ENCODE measurements at regions not wholly inside any gene's neighbourhood (a gene's known extent, or its start where the extent isn't known, plus 50 kb on each side); places are given as distances from the start of the nearest gene placed in this dataset.

DNA sequence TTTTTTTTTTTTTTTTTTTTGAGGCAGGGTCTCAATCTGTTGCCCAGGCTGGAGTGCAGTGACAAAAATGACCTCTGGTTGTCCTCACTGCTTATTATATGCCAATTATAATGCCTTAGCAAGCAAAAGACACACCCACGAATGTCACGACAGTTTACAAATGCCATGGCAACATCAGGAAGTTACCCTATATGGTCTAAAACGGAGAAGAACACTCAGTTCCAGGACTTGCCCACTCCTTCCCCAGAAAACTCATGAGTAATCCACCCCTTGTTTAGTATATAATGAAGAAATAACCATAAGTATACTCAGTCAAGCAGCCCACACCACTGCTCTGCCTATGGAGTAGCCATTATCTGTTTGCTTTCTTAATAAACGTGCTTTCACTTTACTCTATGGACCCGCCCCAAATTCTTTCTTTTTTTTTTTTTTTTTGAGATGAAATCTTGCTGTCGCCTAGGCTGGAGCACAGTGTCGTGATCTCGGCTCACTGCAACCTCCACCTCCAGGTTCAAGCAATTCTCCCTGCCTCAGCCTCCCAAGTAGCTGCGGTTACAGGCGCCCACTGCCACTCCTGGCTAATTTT, 106.2 kb downstream of the SMIM20 start:
- DNase-seq (ENCODE audit: extremely low read depth in 1 of 2, low read depth in 1 of 2): no peak

GRCh38 chr4:26020881-26021280, 106.9 kb downstream of the SMIM20 start:
- no peak for DNase-seq (ENCODE audit: extremely low read depth in 1 of 2, low read depth in 1 of 2)

DNA sequence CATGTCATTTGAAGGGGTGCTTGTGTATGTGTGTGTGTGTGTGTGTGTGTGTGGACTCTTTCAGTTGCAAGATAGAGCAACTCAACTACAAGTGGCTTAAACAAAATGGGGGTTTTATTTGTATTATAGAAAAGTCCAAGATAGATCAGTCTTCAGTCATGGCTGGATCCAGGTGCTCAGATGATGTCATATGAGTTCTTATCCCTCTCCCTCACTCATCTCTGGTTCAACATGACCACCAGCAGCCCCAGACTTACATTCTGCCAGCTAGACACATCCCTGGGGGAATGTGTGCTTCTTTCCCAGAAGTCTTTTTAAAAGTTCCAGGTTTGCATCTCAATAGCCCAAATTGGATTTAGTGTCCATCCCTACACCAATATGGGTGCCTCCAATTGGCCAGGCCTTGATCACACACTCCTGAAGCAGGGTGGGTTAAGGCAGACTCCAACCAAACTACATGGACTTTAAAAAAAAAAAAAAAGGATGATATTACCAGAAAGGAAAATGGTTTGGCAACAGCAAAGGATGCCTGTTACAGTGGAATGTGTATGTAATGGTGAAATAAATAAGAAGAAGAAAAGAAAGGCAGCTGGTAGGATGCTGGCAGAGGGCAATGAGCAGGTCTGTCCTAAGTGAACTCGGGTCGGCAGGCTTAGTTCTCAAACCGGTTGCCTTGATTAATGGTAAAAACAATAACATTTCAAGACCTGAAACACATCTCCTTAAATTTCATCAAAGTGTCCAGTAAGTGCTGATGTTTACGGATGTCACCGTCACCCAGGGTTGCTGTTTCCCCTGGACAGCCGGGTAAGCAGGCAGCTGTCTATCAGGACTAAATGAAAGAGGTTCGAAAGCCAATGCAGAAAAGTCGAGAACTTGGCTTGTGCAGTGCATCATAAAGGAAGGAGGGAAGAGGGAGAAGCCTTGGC, 107.7 kb downstream of the SMIM20 start:
- DNase-seq (ENCODE audit: extremely low read depth in 1 of 2, low read depth in 1 of 2): no peak

DNA sequence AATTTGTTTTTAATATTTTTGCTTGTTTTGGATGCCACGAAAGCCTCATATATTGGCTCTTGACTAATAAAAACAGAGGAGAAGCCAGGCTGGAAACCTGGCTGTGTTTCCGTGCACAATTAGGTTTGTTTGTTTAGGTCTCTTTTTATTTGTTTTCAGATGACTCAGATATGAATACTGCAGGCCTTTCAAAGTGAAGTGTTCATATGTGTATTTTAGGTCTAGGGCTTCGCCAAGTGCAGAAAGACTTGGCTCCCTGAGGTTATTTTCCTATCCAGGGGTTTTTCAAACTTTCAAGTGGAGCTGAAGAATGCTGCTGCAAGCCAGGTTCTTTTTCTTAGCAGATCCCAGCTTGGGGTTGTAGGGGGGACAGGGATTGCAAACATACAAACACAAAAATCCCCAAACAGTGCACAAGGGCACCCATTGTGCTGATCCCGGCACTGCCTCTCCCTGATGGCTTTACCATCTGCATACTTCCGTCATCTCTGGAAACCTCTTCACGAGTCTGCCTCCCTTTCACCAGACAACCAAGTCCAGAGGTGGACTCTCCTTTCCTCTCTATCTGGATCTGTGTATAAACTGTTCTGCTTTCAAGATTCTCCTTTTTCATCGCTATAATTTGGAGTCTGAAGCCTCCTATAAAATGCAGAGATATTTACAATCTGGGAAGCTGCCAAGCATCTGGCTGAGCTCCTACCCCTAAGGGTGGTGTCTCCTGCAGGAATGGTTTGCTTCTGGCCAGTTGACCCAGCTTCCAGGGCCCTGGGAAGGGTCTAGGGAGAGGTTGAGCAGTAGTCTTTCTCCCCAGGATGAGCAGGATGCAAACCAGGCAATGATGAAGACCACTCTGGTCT, 108.6 kb downstream of the SMIM20 start:
- no peak for DNase-seq (ENCODE audit: extremely low read depth in 1 of 2, low read depth in 1 of 2)

DNA sequence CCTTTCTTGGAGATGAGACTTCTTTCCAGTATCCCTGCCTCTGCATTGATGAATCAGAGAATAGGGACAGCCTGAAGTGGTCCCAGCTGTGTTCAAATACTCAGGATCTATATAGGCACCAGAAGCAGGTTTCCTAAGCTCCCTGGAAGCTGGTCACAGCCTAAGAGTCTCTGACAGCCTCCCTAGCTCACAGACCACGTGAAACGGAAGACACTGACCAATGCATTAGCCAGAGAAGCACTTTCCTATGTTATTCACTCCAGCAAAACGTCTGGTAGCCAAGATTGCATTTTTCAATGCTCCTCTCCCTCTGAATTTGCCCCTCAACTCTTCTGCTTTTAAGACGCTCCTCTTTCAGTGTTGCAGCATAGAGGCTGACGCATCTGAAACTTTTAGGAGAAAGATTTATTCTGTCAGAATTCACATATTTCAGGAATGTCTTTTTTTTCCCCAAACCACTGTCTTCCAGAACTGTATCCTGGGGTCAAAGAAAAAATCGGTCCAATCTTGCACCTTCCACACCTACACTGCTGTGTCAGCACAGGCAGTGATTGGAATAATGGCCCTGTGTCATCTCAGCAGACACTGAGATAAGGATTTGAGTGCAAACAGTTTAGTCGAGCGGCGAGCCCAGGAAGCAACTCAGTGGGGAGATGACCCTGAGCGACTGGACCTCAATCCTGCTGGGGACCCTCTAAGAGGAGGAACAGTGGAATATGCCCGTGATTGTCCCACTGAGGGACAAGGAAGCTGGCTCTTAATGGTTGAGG, 109.4 kb downstream of the SMIM20 start:
- no peak for DNase-seq (ENCODE audit: extremely low read depth in 1 of 2, low read depth in 1 of 2)

DNA sequence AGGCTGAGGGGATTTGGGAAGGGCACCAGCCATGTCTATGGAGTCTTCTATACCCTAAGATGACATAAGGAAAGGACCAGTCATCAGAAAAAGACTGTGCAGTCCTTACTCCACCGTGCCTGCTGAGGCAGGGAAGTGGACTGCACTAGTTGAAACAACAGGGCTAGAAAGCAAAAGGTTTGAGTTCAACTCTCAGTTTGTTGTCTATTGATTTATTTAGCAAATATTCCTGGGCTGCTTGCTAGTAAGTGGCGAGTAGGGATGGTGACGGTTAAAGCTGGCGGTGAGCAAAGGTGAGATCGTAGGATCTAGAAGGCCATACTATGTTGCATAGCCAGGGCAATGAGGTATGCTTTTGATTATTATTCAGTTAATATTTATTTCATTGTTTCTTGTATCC, 110.1 kb downstream of the SMIM20 start:
- DNase-seq (ENCODE audit: extremely low read depth in 1 of 2, low read depth in 1 of 2): no peak

GRCh38 chr4:26028133-26028792, 114.2 kb downstream of the SMIM20 start:
- DNase-seq (ENCODE audit: extremely low read depth in 1 of 2, low read depth in 1 of 2): no peak

DNA sequence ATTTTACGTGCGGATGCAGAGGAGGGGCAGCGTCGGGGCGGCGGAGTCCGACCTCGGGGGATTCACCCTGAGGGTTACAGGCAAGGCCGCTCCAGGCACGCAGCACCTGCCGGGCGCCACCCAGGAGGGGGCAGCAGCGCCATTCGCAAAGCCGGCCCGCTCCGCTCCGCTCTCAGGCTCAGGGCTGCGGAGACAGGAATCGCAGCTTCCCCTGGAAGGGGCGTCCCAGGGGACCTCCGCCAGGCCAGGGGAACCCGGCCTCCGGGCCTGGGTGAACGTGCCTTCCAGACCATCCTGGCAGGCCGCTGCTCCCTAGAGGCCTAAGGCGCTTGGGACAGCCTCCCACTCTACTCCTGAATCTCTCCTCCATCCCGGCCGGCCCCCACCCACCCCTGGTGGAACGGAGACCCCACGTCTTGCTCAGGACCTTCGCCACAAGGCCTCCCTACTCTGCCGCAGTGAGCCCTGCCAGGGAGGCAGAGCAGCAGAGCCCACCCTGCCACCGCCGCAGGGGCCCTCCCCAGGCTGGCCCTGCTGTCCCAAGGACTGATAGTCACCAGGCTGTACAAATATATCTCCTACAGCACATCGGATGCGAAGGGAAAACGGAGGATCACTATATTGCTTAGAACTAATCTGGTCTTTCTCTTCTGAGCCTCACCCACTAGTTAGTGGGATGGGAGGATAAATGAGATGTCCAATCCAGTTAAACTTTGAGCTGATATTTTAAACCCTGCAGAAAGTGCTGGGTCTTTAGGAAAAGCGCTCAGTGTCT, 115.0 kb downstream of the SMIM20 start:
- DNase-seq (ENCODE audit: extremely low read depth in 1 of 2, low read depth in 1 of 2): peak in 1 of 2 donors; percentile 41

GRCh38 chr4:26029568-26030131, 115.6 kb downstream of the SMIM20 start:
- no peak for DNase-seq (ENCODE audit: extremely low read depth in 1 of 2, low read depth in 1 of 2)

- no peak for DNase-seq (ENCODE audit: extremely low read depth in 1 of 2, low read depth in 1 of 2)
These were observed 116.2 kb downstream of the SMIM20 start for GRCh38 chr4:26030260-26030667.

DNA sequence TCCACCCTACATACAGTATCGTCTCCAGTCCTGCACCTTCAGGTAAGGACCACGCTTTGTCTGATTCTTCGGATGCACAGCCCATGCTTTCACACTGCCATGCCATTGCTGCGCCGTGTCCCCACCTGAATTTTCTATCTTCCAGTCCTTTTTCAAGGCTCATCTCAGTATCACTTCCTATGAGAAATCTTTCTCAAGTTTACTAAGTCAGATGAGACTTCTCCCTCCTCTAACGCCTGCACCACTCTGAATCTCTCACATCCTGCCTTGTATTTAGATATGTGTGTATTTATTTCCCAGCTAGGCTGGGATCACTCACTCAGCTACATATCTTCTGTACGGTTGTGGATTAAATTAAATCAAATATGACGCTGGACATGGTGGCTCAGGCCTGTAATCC, 116.8 kb downstream of the SMIM20 start:
- no peak for DNase-seq (ENCODE audit: extremely low read depth in 1 of 2, low read depth in 1 of 2)

DNA sequence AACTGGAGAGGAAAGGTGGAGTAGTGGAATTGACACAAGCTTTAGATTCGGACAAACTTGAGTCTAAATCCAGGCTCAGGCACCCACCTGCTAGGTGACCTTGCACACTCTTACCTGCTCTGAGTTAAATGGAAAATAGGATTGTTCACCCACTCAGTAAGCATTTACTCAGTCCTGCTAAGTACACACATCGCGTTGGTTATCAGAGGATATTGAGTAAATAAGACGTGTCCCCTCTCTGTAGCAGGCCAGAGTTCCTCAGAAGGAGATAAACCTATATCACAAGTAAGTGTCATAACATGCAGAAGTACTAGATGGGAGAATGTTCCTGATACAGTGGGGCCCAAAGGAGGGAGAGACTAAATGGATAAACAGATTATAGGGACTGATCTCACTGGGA, 117.7 kb downstream of the SMIM20 start:
- no peak for DNase-seq (ENCODE audit: extremely low read depth in 1 of 2, low read depth in 1 of 2)

GRCh38 chr4:26032142-26032541, 118.1 kb downstream of the SMIM20 start:
- DNase-seq (ENCODE audit: extremely low read depth in 1 of 2, low read depth in 1 of 2): no peak

DNA sequence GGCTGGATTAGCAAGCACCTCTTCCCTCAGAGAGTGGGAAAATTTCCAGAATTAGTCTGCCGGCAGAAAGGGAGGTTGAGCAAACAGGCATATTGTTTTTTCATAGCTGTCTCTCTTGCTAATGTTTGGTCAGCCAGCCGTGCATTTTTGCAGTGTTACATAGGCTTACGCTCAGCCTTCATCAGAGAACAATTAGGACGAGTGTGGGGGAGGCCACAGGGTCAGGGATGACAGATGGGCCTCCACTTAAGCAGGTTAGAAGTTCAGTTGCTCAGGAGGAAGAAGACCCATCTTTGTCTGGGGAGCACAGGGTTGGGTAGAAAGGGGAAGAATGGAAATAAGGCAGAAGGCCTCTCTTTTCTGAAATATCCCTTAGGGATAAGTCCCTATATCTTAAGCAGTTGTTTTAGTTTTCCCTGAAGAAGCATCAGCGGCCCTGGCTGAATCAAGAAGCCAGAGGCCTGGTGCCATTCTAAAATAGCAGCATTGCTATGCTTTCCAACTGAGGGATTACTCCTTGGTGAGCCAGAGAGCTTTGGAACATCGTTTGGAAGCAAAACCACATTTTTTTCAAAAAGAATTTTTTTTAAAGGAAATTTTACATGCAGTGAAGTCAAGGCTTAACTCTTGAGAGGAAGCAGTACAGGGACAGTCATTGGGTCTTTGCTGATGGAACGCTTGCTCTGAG, 118.8 kb downstream of the SMIM20 start:
- no peak for DNase-seq (ENCODE audit: extremely low read depth in 1 of 2, low read depth in 1 of 2)

DNA sequence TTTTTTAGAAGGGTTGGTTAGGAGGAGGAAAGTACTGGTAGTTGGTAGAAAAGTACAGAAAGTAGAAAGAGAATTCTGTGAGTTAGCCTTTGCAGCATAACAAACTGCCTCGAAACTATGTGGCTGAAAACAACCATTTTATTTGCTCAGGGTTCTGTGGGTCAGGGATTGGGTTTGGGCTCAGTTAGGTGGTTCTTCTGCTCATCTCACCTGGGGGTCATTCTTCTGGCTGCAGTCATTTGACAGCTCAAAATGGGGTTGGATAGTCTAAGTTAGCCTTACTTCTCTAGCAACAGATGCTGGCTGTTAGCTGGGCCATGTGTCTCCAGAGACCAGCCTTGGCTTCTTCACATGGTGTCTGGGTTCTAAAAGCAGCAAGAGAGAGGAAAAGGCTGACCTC, 119.4 kb downstream of the SMIM20 start:
- DNase-seq (ENCODE audit: extremely low read depth in 1 of 2, low read depth in 1 of 2): no peak

- no peak for DNase-seq (ENCODE audit: extremely low read depth in 1 of 2, low read depth in 1 of 2)
These were observed 120.8 kb downstream of the SMIM20 start for GRCh38 chr4:26034849-26035248.

GRCh38 chr4:26035921-26036320, 121.9 kb downstream of the SMIM20 start:
- DNase-seq (ENCODE audit: extremely low read depth in 1 of 2, low read depth in 1 of 2): no peak

GRCh38 chr4:26039639-26040359, 125.8 kb downstream of the SMIM20 start:
- no peak for DNase-seq (ENCODE audit: extremely low read depth in 1 of 2, low read depth in 1 of 2)

All from activated CD8-positive, alpha-beta memory T cell treated with anti-CD3 and anti-CD28 coated beads for 1 hour (primary cell).